Epithelial cell of prostate (primary cell): ENCODE measurements at regions not wholly inside any gene's neighbourhood (a gene's known extent, or its start where the extent isn't known, plus 50 kb on each side); places are given as distances from the start of the nearest gene placed in this dataset.

Experiments used
- DNase-seq: peaks from one replicate; pipeline ENCODE4 v3.0.0-alpha.2; 2011; ENCODE audit warnings: low read depth, low spot score
- H3K27ac ChIP-seq: fragments of 450-650 bp; 2 replicates; pipeline ENCODE4 v1.5.1; 2017; ENCODE audit warnings: mild to moderate bottlenecking

GRCh38 chr12:24562771-24563431 lies 386.0 kb downstream of the BCAT1 start:
- no peak for DNase-seq
- H3K27ac ChIP-seq, result no peak overlapping the region

GRCh38 chr12:24561882-24562770 lies 386.8 kb downstream of the BCAT1 start:
- no peak overlapping the region for H3K27ac ChIP-seq
- no peak for DNase-seq

GRCh38 chr12:24561411-24561871 lies 387.5 kb downstream of the BCAT1 start:
- no peak overlapping the region for H3K27ac ChIP-seq
- DNase-seq, result no peak

GRCh38 chr12:24560831-24561271 lies 388.1 kb downstream of the BCAT1 start:
- DNase-seq, result no peak
- H3K27ac ChIP-seq, result no peak overlapping the region

- no peak overlapping the region for H3K27ac ChIP-seq
- DNase-seq, result no peak
Observed at GRCh38 chr12:24560192-24560775, 388.6 kb downstream of the BCAT1 start.

- H3K27ac ChIP-seq, result no peak overlapping the region
- DNase-seq, result no peak
Observed at GRCh38 chr12:24557738-24558137, 391.2 kb downstream of the BCAT1 start.

GRCh38 chr12:24555730-24556129 lies 393.2 kb downstream of the BCAT1 start:
- H3K27ac ChIP-seq, result no peak overlapping the region
- no peak for DNase-seq

GRCh38 chr12:24554612-24555295 lies 394.1 kb downstream of the BCAT1 start:
- no peak for DNase-seq
- H3K27ac ChIP-seq, result no peak overlapping the region

GRCh38 chr12:24553259-24553658 lies 395.6 kb downstream of the BCAT1 start:
- no peak overlapping the region for H3K27ac ChIP-seq
- no peak for DNase-seq

GRCh38 chr12:24551163-24551786 lies 397.6 kb downstream of the BCAT1 start:
- no peak overlapping the region for H3K27ac ChIP-seq
- no peak for DNase-seq

GRCh38 chr12:24550609-24551008 lies 398.3 kb downstream of the BCAT1 start:
- no peak for DNase-seq
- no peak overlapping the region for H3K27ac ChIP-seq

- H3K27ac ChIP-seq, result no peak overlapping the region
- DNase-seq, result no peak
Observed at GRCh38 chr12:24546661-24547060, 402.2 kb downstream of the BCAT1 start.

GRCh38 chr12:24546084-24546483 lies 402.8 kb downstream of the BCAT1 start:
- no peak overlapping the region for H3K27ac ChIP-seq
- DNase-seq, result no peak

GRCh38 chr12:24544368-24544767 lies 404.5 kb downstream of the BCAT1 start:
- no peak for DNase-seq

GRCh38 chr12:24541193-24541871 lies 407.6 kb downstream of the BCAT1 start:
- no peak overlapping the region for H3K27ac ChIP-seq
- no peak for DNase-seq

More at GRCh38 chr12:24544368-24544767, 404.5 kb downstream of the BCAT1 start:
- no peak overlapping the region for H3K27ac ChIP-seq

GRCh38 chr12:24539646-24540045 lies 409.3 kb downstream of the BCAT1 start:
- no peak for DNase-seq
- no peak overlapping the region for H3K27ac ChIP-seq

- H3K27ac ChIP-seq, result no peak overlapping the region
- DNase-seq, result no peak
Observed at GRCh38 chr12:24537083-24537860, 411.6 kb downstream of the BCAT1 start.

GRCh38 chr12:24535334-24536069 lies 413.4 kb downstream of the BCAT1 start:
- no peak for DNase-seq

More at GRCh38 chr12:24535334-24536069, 413.4 kb downstream of the BCAT1 start:
- H3K27ac ChIP-seq, result no peak overlapping the region
